GM23338 (cell line): ENCODE measurements at regions not wholly inside any gene's neighbourhood (a gene's known extent, or its start where the extent isn't known, plus 50 kb on each side); places are given as distances from the start of the nearest gene placed in this dataset.

Experiments
- CREB1 ChIP-seq: fragments of 250-450 bp; sonication (Bioruptor Pico); IDR thresholded peaks from 2 replicates; pipeline ENCODE4 v1.5.0; 2020; ENCODE audit warnings: low read depth, mild to moderate bottlenecking, moderate library complexity
- CTCF ChIP-seq, 2 experiments: fragments of 200-600 bp in 1 of 2; sonication (generic) in 1 of 2; conservative IDR thresholded peaks; 2 replicates each; pipeline versions ENCODE4 v1.5.1 to v1.6.1; 2016 to 2017; ENCODE audit warnings: antibody characterized with exemption in 2 of 2, low read depth in 2 of 2, mild to moderate bottlenecking in 2 of 2, moderate library complexity in 1 of 2
- ETS1 ChIP-seq: IDR thresholded peaks from 2 replicates; pipeline ENCODE4 v1.6.1; 2016; ENCODE audit warnings: antibody characterized with exemption
- EZH2 ChIP-seq: fragments of 200-600 bp; sonication (generic); IDR thresholded peaks from one replicate; pipeline ENCODE4 v1.8.0; 2017; ENCODE audit warnings: antibody characterized with exemption, mild to moderate bottlenecking, low read depth; ENCODE audit not compliant: unreplicated experiment
- EZH2phosphoT487 ChIP-seq: fragments of 200-600 bp; sonication (generic); IDR thresholded peaks from one replicate; pipeline ENCODE4 v1.8.1; 2018; ENCODE audit warnings: antibody characterized with exemption; ENCODE audit not compliant: unreplicated experiment
- JUNB ChIP-seq: IDR thresholded peaks from one replicate; pipeline ENCODE4 v1.6.1; 2016; ENCODE audit warnings: antibody characterized with exemption; ENCODE audit not compliant: unreplicated experiment
- NANOG ChIP-seq: IDR thresholded peaks from 2 replicates; pipeline ENCODE4 v1.6.1; 2016; ENCODE audit warnings: antibody characterized with exemption, borderline replicate concordance
- POLR2AphosphoS5 ChIP-seq: IDR thresholded peaks from 2 replicates; pipeline ENCODE4 v1.6.1; 2016; ENCODE audit warnings: antibody characterized with exemption, low read depth
- REST ChIP-seq: IDR thresholded peaks from one replicate; pipeline ENCODE4 v1.6.1; 2018; ENCODE audit warnings: antibody characterized with exemption; ENCODE audit not compliant: unreplicated experiment
- STAT1 ChIP-seq: IDR thresholded peaks from one replicate; pipeline ENCODE4 v1.6.1; 2016; ENCODE audit warnings: antibody characterized with exemption; ENCODE audit not compliant: unreplicated experiment
- ZNF114 ChIP-seq: fragments of 250-450 bp; sonication (Bioruptor Pico); IDR thresholded peaks from 2 replicates; pipeline ENCODE4 v1.5.0; 2020; ENCODE audit warnings: mild to moderate bottlenecking, moderate library complexity
- ZNF331 ChIP-seq: fragments of 250-450 bp; sonication (Bioruptor Pico); IDR thresholded peaks from 2 replicates; pipeline ENCODE4 v1.5.0; 2020; ENCODE audit warnings: low read depth, mild to moderate bottlenecking, moderate library complexity

- TF ChIP-seq CTCF (conservative IDR thresholded peaks at IDR 0.05; ENCODE audit: low read depth in 2 of 2) (no peak), REST (no peak), EZH2 (no peak), EZH2phosphoT487 (no peak), ZNF114 (CRISPR knock-in tag) (no peak), STAT1 (no peak), POLR2AphosphoS5 (no peak), NANOG (no peak), ETS1 (no peak), CREB1 (CRISPR knock-in tag) (no peak), ZNF331 (CRISPR knock-in tag) (no peak), JUNB (no peak)
Observed at GRCh38 chr15:93239591-93239990, 150.6 kb upstream of the RGMA start.
